ENCODE measurements at regions not wholly inside any gene's neighbourhood (a gene's known extent, or its start where the extent isn't known, plus 50 kb on each side); places are given as distances from the start of the nearest gene placed in this dataset.
"Not testable (repeated sequence)": the region's sequence is repeated elsewhere in the genome, so short reads cannot be mapped to it uniquely, and the experiment has no call there.

- no peak for DNase-seq
Measured at GRCh38 chr1:194474701-194475100, 1288.3 kb upstream of the B3GALT2 start.

- no peak for DNase-seq
Measured at GRCh38 chr1:194473766-194474165, 1287.4 kb upstream of the B3GALT2 start.

DNA sequence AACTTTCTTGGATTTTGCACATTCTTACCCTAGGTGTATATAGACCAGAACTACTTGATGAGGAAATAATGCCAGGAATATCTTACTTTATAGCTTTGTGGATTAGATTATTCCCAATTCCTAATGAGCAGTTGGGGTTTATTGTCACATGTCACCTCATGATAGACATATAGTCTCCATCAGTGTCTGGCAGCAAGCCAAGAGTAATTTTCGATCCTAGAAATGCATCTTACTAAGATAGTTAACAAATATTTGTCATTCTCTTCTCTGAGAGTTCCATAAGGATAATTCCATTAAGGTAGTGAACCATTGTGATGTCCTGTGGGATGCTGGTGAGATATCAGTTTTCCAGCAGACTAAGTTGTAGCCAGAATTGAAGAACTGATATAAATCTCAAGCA is 1282.9 kb upstream of the B3GALT2 start:
- no peak for DNase-seq

- no peak for DNase-seq
Measured at GRCh38 chr1:194466706-194467105, 1280.3 kb upstream of the B3GALT2 start.

- DNase-seq, result no peak
Measured at GRCh38 chr1:194447636-194448035, 1261.2 kb upstream of the B3GALT2 start.

DNA sequence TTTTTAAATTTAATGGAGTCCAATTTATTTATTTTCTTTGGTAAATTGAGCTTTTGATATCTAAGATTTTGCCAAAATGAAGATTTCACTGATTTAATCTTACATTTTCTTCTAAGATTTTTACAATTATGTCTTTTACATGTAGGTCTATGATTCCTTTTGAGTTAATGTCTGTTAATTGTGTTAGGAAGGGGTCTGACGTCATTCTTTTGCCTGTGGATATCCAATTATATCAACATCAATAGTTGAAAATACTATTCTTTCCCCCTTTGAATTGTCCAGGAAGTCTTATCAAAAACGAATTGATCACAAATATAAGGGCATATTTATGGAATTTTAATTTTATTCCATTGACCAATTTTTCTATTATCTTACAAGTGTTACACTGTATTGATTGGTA is 1258.8 kb upstream of the B3GALT2 start:
- DNase-seq, result no peak

- no peak for DNase-seq
Measured at GRCh38 chr1:194442901-194443575, 1256.6 kb upstream of the B3GALT2 start.

GRCh38 chr1:194437135-194437534 is 1250.7 kb upstream of the B3GALT2 start:
- no peak for DNase-seq

DNA sequence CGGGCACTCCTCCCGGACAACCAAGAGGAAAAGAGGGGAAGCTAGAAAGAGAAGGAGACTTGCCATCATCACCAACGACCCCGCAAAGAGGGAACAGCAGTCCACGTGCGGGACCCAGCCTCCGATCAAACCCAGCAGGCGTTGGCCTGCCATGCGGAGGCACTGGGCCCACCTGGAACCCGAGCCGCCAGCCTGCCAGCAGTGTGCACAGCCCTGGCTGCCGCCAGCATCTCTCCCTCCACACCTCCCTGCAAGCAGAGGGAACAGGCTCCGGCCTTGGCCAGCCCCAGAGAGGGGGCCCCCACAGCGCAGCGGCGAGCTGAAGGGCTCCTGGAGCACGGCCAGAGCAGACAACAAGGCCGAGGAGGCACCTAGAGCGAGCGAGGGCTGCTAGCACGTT is 1244.7 kb upstream of the B3GALT2 start:
- no peak for DNase-seq

DNA sequence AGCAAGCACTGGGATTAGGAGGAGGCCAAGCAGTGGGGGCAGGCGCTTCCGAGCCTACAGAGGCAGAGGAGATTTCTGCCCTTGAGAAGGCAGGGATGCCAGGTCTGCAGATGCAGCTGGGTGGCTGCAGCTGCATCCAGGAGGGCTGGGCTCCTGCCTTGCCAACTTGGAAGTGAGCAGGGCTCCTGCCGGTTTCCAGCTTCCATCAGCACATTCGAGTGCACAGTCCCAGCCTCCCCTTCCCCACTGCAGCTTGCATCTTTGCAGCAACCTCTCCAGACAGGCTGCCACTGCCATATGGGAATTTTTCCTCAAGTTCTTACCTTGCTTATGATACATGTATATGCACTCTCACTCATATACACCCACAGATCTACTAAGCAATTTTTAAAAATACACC is 1234.3 kb upstream of the B3GALT2 start:
- no peak for DNase-seq

GRCh38 chr1:194419721-194420120 is 1233.3 kb upstream of the B3GALT2 start:
- DNase-seq, result no peak

DNA sequence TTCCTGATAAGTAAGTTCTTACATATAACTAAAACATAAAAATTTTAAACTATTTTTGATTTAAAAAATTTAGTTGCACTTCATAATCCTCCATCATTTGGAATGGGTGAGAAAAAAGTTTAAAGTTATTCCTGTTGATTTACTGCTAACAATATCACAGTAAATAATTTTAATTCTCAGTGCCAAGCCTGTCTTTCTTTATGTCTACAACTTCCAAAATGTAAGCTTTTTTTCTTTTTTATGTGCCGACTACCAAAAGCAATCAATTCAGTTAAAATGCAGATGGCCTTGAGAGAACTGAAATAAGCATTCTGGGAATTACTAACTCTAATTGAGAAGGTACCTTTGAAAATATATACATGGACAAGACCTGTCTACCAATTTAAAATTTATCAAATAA is 1224.3 kb upstream of the B3GALT2 start:
- DNase-seq, result no peak

DNA sequence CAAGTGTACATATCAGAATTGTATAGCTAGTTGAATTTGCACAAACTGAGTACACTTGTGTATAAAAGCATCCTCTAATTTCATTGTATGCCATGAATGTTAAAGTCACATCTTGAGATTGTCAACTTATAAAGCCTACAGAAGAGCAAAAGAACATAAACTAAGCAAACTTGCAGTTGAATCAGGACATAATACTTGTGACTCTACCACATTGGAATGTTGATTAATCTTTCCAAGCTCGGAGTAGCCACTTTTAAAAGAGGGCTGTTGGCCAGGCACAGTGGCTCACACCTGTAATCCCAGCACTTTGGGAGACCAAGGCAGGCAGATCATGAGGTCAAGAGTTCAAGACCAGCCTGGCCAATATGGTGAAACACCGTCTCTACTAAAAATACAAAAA is 1220.8 kb upstream of the B3GALT2 start:
- DNase-seq, result not testable (repeated sequence)

- DNase-seq, result no peak
Measured at GRCh38 chr1:194394676-194395075, 1208.3 kb upstream of the B3GALT2 start.

DNA sequence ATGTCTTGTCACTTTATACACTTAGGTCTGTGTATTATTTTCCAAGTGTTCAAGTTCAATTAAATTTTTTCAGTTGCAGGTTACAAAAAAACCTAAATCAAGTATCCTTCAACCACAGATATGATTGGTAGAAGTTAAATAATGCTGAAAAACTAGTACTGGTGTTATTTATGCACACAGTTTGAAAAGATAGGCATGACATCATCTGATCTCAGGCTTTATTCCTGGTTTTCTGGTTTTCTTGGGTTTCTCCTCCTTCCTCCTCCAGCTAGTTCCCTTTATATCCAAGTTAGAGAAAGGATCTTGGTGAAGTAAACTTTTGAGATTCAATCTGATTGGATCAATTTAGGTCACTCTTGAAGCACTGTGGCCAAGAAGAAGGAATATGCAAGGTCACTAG is 1201.1 kb upstream of the B3GALT2 start:
- DNase-seq, result no peak

DNA sequence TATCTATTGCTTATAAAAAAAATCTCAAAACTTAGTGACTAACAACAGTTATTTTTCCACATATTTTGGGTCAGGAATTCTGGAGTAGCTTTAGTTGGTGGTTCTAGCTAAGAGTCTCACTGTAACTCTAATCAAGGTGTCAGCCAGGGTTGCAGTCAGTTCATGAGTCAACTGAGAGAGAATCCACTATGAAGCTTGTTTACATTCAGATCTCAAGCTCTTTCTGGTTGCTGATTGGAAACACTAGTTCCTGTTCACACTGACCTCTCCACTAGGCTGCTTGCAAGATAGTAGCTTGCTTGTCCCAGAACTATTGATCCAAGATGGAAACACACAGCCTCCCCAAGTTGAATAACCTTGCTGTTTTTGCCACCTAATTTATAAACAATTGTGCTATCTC is 1192.1 kb upstream of the B3GALT2 start:
- no peak for DNase-seq

DNA sequence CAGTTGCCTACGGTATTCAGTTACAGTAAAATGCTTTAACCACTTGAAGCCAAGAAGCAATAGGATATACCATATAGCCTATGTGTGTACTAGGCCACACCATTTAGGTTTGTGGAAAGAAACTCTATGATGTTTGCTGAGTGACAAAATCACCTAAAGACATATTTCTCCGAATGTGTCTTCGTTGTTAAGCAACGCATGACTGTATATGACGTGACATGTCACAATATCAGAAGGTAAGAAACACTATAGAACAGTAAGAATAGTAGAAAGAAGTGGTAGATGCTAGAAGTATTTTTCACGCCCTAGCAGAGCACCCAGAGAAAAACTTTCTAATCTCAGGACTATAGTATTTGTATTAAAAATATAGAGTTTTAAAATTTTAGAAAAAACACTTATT is 1188.2 kb upstream of the B3GALT2 start:
- DNase-seq, result no peak

DNA sequence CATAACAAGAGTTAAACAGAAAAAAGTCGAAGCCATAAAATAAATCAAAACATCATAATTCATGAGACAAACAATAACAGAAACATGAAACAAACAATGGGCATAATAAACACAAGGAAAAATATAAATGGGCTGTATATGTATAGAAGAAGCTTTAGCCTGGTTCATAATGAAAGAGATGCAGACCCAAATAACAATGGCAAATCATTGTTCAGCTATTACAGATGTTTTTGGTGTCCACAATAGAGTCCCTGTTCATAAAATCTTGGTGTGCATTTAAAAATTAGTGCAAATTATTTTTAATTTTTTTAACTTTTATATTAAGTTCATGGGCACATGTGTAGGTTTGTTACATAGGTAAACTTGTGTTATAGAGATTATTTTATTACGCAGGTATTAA is 1185.9 kb upstream of the B3GALT2 start:
- no peak for DNase-seq

- DNase-seq, result no peak
Measured at GRCh38 chr1:194369622-194370021, 1183.2 kb upstream of the B3GALT2 start.

DNA sequence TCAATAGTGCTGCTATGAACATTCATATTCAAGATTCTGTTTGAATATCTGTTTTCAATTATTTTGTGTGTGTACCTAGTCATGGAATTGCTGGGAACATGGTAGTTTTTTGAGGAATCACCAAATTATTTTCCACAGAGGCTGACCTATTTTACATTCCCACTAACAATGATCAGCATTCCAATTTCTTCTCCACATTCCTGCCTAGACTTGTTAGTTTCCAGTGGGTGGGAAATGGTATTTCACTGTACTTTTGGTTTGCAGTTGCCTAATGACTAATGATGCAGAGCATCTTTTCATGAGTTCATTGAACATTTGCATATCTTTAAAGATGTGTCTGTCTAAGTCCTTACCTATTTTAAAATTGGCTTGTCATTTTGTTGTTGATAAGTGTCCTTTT is 1182.6 kb upstream of the B3GALT2 start:
- no peak for DNase-seq

GRCh38 chr1:194367121-194367520 is 1180.7 kb upstream of the B3GALT2 start:
- DNase-seq, result no peak

DNA sequence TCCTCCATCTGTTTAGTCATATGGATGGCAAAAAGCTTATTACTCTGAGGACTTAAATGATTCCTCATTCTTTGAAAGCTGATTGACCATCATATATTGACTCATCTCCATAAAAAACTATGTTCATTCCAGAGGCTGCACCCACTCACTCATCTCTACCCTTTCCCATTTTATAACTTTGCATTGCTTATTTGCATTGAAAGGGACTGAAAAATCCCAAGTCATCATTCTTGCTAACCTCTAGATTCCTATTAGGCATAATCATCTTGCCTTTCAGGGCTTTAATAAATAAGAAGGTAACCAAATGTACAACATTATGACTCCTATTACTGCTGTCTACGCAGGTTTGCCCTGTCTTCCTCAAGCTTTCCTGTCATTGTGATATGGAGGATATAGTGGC is 1180.3 kb upstream of the B3GALT2 start:
- DNase-seq, result no peak

- DNase-seq, result no peak
Measured at GRCh38 chr1:194362327-194362726, 1175.9 kb upstream of the B3GALT2 start.

GRCh38 chr1:194361374-194362131 is 1175.1 kb upstream of the B3GALT2 start:
- DNase-seq, result no peak

- DNase-seq, result no peak
Measured at GRCh38 chr1:194358208-194358581, 1171.8 kb upstream of the B3GALT2 start.

All from femur (tissue), 1 donor.